ENCODE measurements at regions not wholly inside any gene's neighbourhood (a gene's known extent, or its start where the extent isn't known, plus 50 kb on each side); places are given as distances from the start of the nearest gene placed in this dataset.
"Not testable (repeated sequence)": the region's sequence is repeated elsewhere in the genome, so short reads cannot be mapped to it uniquely, and the experiment has no call there.

- peaks cover 9% of the 10 kb centered on the region for H3K36me3 Mint-ChIP-seq (ENCODE audit: low read depth)
- H3K27ac Mint-ChIP-seq: peak overlapping the region; percentile 97
- peaks cover 6% of the 10 kb centered on the region for H3K9me3 Mint-ChIP-seq
- peaks cover 47% of the 10 kb centered on the region for H3K4me1 Mint-ChIP-seq (ENCODE audit: low read depth)
- H3K4me3 Mint-ChIP-seq: peak overlapping the region; percentile 78
- no peaks in the 10 kb centered on the region for H3K27me3 Mint-ChIP-seq (ENCODE audit: low read depth)
- DNase-seq (ENCODE audit: low spot score): no peak
Observed at GRCh38 chr6:135129136-135129856, 51.8 kb upstream of the MYB start.

GRCh38 chr6:135128268-135128914, 52.7 kb upstream of the MYB start:
- H3K27ac Mint-ChIP-seq: peak overlapping the region; percentile 97
- H3K36me3 Mint-ChIP-seq (ENCODE audit: low read depth): peaks cover 9% of the 10 kb centered on the region
- DNase-seq (ENCODE audit: low spot score): peak; percentile 77
- peak overlapping the region; percentile 78 for H3K4me3 Mint-ChIP-seq
- H3K4me1 Mint-ChIP-seq (ENCODE audit: low read depth): peaks cover 47% of the 10 kb centered on the region
- H3K27me3 Mint-ChIP-seq (ENCODE audit: low read depth): no peaks in the 10 kb centered on the region
- peaks cover 6% of the 10 kb centered on the region for H3K9me3 Mint-ChIP-seq

GRCh38 chr6:135126729-135127128, 54.4 kb upstream of the MYB start:
- Mint-ChIP-seq H3K4me3 (no peak overlapping the region), H3K27ac (peak overlapping the region; percentile 49), H3K9me3 (peaks cover 6% of the 10 kb centered on the region), H3K36me3 (ENCODE audit: low read depth) (peaks cover 9% of the 10 kb centered on the region), H3K27me3 (ENCODE audit: low read depth) (no peaks in the 10 kb centered on the region), H3K4me1 (ENCODE audit: low read depth) (peaks cover 43% of the 10 kb centered on the region)
- DNase-seq (ENCODE audit: low spot score): no peak

- DNase-seq (ENCODE audit: low spot score): no peak
- H3K4me3 Mint-ChIP-seq: no peak overlapping the region
- H3K36me3 Mint-ChIP-seq (ENCODE audit: low read depth): peaks cover 9% of the 10 kb centered on the region
- no peak overlapping the region for H3K27ac Mint-ChIP-seq
- H3K9me3 Mint-ChIP-seq: peaks cover 6% of the 10 kb centered on the region
- no peaks in the 10 kb centered on the region for H3K27me3 Mint-ChIP-seq (ENCODE audit: low read depth)
- H3K4me1 Mint-ChIP-seq (ENCODE audit: low read depth): peaks cover 49% of the 10 kb centered on the region
Observed at GRCh38 chr6:135126034-135126433, 55.1 kb upstream of the MYB start.

- peaks cover 48% of the 10 kb centered on the region for H3K4me1 Mint-ChIP-seq (ENCODE audit: low read depth)
- H3K4me3 Mint-ChIP-seq: no peak overlapping the region
- H3K27ac Mint-ChIP-seq: peak overlapping the region; percentile 16
Observed at GRCh38 chr6:135121434-135121833, 59.7 kb upstream of the MYB start.

GRCh38 chr6:135118134-135118730, 62.9 kb upstream of the MYB start:
- DNase-seq (ENCODE audit: low spot score): no peak
- Mint-ChIP-seq H3K4me3 (peak overlapping the region; percentile 78), H3K9me3 (peaks cover under 1% of the 10 kb centered on the region), H3K27me3 (ENCODE audit: low read depth) (no peaks in the 10 kb centered on the region), H3K36me3 (ENCODE audit: low read depth) (peaks cover 4% of the 10 kb centered on the region), H3K27ac (peak overlapping the region; percentile 93), H3K4me1 (ENCODE audit: low read depth) (peaks cover 66% of the 10 kb centered on the region)

More at GRCh38 chr6:135121434-135121833, 59.7 kb upstream of the MYB start:
- peaks cover 10% of the 10 kb centered on the region for H3K36me3 Mint-ChIP-seq (ENCODE audit: low read depth)
- H3K9me3 Mint-ChIP-seq: peaks cover 6% of the 10 kb centered on the region
- no peak for DNase-seq (ENCODE audit: low spot score)
- no peaks in the 10 kb centered on the region for H3K27me3 Mint-ChIP-seq (ENCODE audit: low read depth)

GRCh38 chr6:135117413-135117968, 62.9 kb upstream of the HBS1L start:
- peaks cover 72% of the 10 kb centered on the region for H3K4me1 Mint-ChIP-seq (ENCODE audit: low read depth)
- H3K36me3 Mint-ChIP-seq (ENCODE audit: low read depth): peaks cover 10% of the 10 kb centered on the region
- H3K27ac Mint-ChIP-seq: peak overlapping the region; percentile 93
- DNase-seq (ENCODE audit: low spot score): peak; percentile 38
- no peaks in the 10 kb centered on the region for H3K27me3 Mint-ChIP-seq (ENCODE audit: low read depth)
- peak overlapping the region; percentile 78 for H3K4me3 Mint-ChIP-seq
- peaks cover 8% of the 10 kb centered on the region for H3K9me3 Mint-ChIP-seq

- H3K4me1 Mint-ChIP-seq (ENCODE audit: low read depth): peaks cover 73% of the 10 kb centered on the region
- H3K27me3 Mint-ChIP-seq (ENCODE audit: low read depth): no peaks in the 10 kb centered on the region
- peak overlapping the region; percentile 78 for H3K4me3 Mint-ChIP-seq
- H3K9me3 Mint-ChIP-seq: peaks cover 10% of the 10 kb centered on the region
- peak overlapping the region; percentile 93 for H3K27ac Mint-ChIP-seq
- H3K36me3 Mint-ChIP-seq (ENCODE audit: low read depth): peaks cover 14% of the 10 kb centered on the region
- DNase-seq (ENCODE audit: low spot score): no peak
Observed at GRCh38 chr6:135116571-135116970, 61.9 kb upstream of the HBS1L start.

- DNase-seq (ENCODE audit: low spot score): no peak
- peaks cover 71% of the 10 kb centered on the region for H3K4me1 Mint-ChIP-seq (ENCODE audit: low read depth)
- no peaks in the 10 kb centered on the region for H3K27me3 Mint-ChIP-seq (ENCODE audit: low read depth)
- peak overlapping the region; percentile 78 for H3K4me3 Mint-ChIP-seq
- peak overlapping the region; percentile 93 for H3K27ac Mint-ChIP-seq
- H3K36me3 Mint-ChIP-seq (ENCODE audit: low read depth): peaks cover 16% of the 10 kb centered on the region
- H3K9me3 Mint-ChIP-seq: peaks cover 15% of the 10 kb centered on the region
Observed at GRCh38 chr6:135115834-135116233, 61.2 kb upstream of the HBS1L start.

GRCh38 chr6:135115411-135115810, 60.8 kb upstream of the HBS1L start:
- Mint-ChIP-seq H3K4me3 (peak overlapping the region; percentile 78), H3K27me3 (ENCODE audit: low read depth) (no peaks in the 10 kb centered on the region), H3K36me3 (ENCODE audit: low read depth) (peaks cover 14% of the 10 kb centered on the region), H3K4me1 (ENCODE audit: low read depth) (peaks cover 69% of the 10 kb centered on the region), H3K9me3 (peaks cover 15% of the 10 kb centered on the region), H3K27ac (peak overlapping the region; percentile 93)
- no peak for DNase-seq (ENCODE audit: low spot score)

- peak; percentile 76 for DNase-seq (ENCODE audit: low spot score)
- H3K27ac Mint-ChIP-seq: peak overlapping the region; percentile 93
- no peaks in the 10 kb centered on the region for H3K27me3 Mint-ChIP-seq (ENCODE audit: low read depth)
- H3K36me3 Mint-ChIP-seq (ENCODE audit: low read depth): peaks cover 14% of the 10 kb centered on the region
- peak overlapping the region; percentile 78 for H3K4me3 Mint-ChIP-seq
- peaks cover 15% of the 10 kb centered on the region for H3K9me3 Mint-ChIP-seq
- peaks cover 75% of the 10 kb centered on the region for H3K4me1 Mint-ChIP-seq (ENCODE audit: low read depth)
Observed at GRCh38 chr6:135114355-135115145, 59.9 kb upstream of the HBS1L start.

- Mint-ChIP-seq H3K4me1 (ENCODE audit: low read depth) (peaks cover 75% of the 10 kb centered on the region), H3K27me3 (ENCODE audit: low read depth) (no peaks in the 10 kb centered on the region), H3K9me3 (peaks cover 15% of the 10 kb centered on the region), H3K4me3 (peak overlapping the region; percentile 78), H3K36me3 (ENCODE audit: low read depth) (peaks cover 14% of the 10 kb centered on the region), H3K27ac (peak overlapping the region; percentile 93)
- no peak for DNase-seq (ENCODE audit: low spot score)
Observed at GRCh38 chr6:135113860-135114259, 59.2 kb upstream of the HBS1L start.

GRCh38 chr6:135112951-135113350, 58.3 kb upstream of the HBS1L start:
- H3K4me1 Mint-ChIP-seq (ENCODE audit: low read depth): peaks cover 66% of the 10 kb centered on the region
- DNase-seq (ENCODE audit: low spot score); H3K27me3 Mint-ChIP-seq (ENCODE audit: low read depth): not testable (repeated sequence)
- H3K36me3 Mint-ChIP-seq (ENCODE audit: low read depth): peaks cover 14% of the 10 kb centered on the region
- peak overlapping the region; percentile 66 for H3K27ac Mint-ChIP-seq
- peak overlapping the region; percentile 30 for H3K4me3 Mint-ChIP-seq
- peaks cover 15% of the 10 kb centered on the region for H3K9me3 Mint-ChIP-seq

All from T-helper 2 cell treated with Interferon-gamma antibody and Interleukin-4, amounts not matched to agents 5 μg/mL and 100 μg/mL, for 36 hours (primary cell).